IMR-90 (cell line): ENCODE measurements at regions not wholly inside any gene's neighbourhood (a gene's known extent, or its start where the extent isn't known, plus 50 kb on each side); places are given as distances from the start of the nearest gene placed in this dataset.

Experiments used
- ATAC-seq: fragments of 200-7000 bp; cut with Tn5 transposase; 2 replicates; pipeline ENCODE4 v1.9.1; 2020; ENCODE audit warnings: low read depth, mild to moderate bottlenecking, moderate library complexity
- BruUV-seq: library from RNA; stranded (reverse); fragments of 400-500 nt; replicated peaks from 2 replicates; lab custom pipeline; 2021; lab: Mats Ljungman, UMichigan
- CTCF ChIA-PET: fragments of 300-600 bp; formaldehyde crosslinking; extraction: SDS; loops from one replicate; lab custom pipeline; 2021; ENCODE audit warnings: antibody characterized with exemption; lab: Yijun Ruan, JAX
- POLR2A ChIA-PET: fragments of 300-600 bp; sonication (Branson Sonifier 250); formaldehyde crosslinking; loops from one replicate; lab custom pipeline; 2022; ENCODE audit warnings: antibody characterized with exemption; ENCODE audit not compliant: unreplicated experiment; lab: Charles Lee
- DNase-seq: peaks from one replicate; pipeline ENCODE4 v3.0.0; 2013
- H2AFZ ChIP-seq: replicated peaks from 2 replicates; pipeline ENCODE3; 2013; ENCODE audit warnings: low read length, mild to moderate bottlenecking; ENCODE audit not compliant: poor library complexity
- H2AK5ac ChIP-seq: 2 replicates; pipeline ENCODE4 v1.6.1; 2013; ENCODE audit warnings: low read depth, low read length, inconsistent platforms
- H2AK9ac ChIP-seq: replicated peaks from 2 replicates; pipeline ENCODE3; 2013; ENCODE audit warnings: mild to moderate bottlenecking, low read depth, low read length, moderate library complexity; ENCODE audit not compliant: poor library complexity
- H2BK120ac ChIP-seq: 2 replicates; pipeline ENCODE4 v1.6.1; 2013; ENCODE audit warnings: low read depth, low read length, inconsistent platforms
- H2BK15ac ChIP-seq: 3 replicates; pipeline ENCODE4 v1.6.1; 2013; ENCODE audit warnings: low read depth, low read length, inconsistent platforms
- H2BK20ac ChIP-seq: 2 replicates; pipeline ENCODE4 v1.6.1; 2013; ENCODE audit warnings: low read depth, mild to moderate bottlenecking, inconsistent platforms, low read length, moderate library complexity
- H2BK5ac ChIP-seq: 2 replicates; pipeline ENCODE4 v1.6.1; 2013; ENCODE audit warnings: mild to moderate bottlenecking, low read depth, low read length, inconsistent platforms; ENCODE audit not compliant: poor library complexity, severe bottlenecking
- H3K14ac ChIP-seq: replicated peaks from 2 replicates; pipeline ENCODE4 v1.6.1; 2013; ENCODE audit warnings: low read depth, low read length, inconsistent platforms
- H3K18ac ChIP-seq: 2 replicates; pipeline ENCODE4 v1.6.1; 2013; ENCODE audit warnings: low read depth, low read length, control low read depth
- H3K23ac ChIP-seq: 2 replicates; pipeline ENCODE4 v1.6.1; 2013; ENCODE audit warnings: low read depth, low read length, inconsistent platforms
- H3K27ac ChIP-seq: 2 replicates; pipeline ENCODE4 v1.5.1; 2013; ENCODE audit warnings: mild to moderate bottlenecking, control low read depth, low read length; ENCODE audit not compliant: insufficient read depth
- H3K27me3 ChIP-seq: 2 replicates; pipeline ENCODE4 v1.6.1; 2013; ENCODE audit warnings: low read length; ENCODE audit not compliant: control insufficient read depth, insufficient read depth
- H3K36me3 ChIP-seq: 2 replicates; pipeline ENCODE4 v1.6.1; 2013; ENCODE audit warnings: low read length, mixed read lengths; ENCODE audit not compliant: control insufficient read depth, insufficient read depth
- H3K4ac ChIP-seq: 2 replicates; pipeline ENCODE4 v1.6.1; 2013; ENCODE audit warnings: low read depth, low read length, inconsistent platforms
- H3K4me1 ChIP-seq: 2 replicates; pipeline ENCODE4 v1.6.1; 2013; ENCODE audit warnings: low read length, mixed read lengths; ENCODE audit not compliant: control insufficient read depth, insufficient read depth
- H3K4me2 ChIP-seq: 2 replicates; pipeline ENCODE4 v1.6.1; 2013; ENCODE audit warnings: low read depth, mild to moderate bottlenecking, control low read depth, low read length, moderate library complexity
- H3K4me3 ChIP-seq: 2 replicates; pipeline ENCODE4 v1.5.1; 2013; ENCODE audit warnings: low read depth, mild to moderate bottlenecking, control low read depth, low read length, moderate library complexity; ENCODE audit not compliant: insufficient read depth
- H3K56ac ChIP-seq: 2 replicates; pipeline ENCODE4 v1.6.1; 2013; ENCODE audit warnings: low read length, inconsistent platforms; ENCODE audit not compliant: insufficient read depth; ENCODE audit errors: extremely low read depth
- H3K79me1 ChIP-seq, 2 experiments: 2 replicates each; pipeline ENCODE4 v1.6.1; 2013; ENCODE audit warnings: low read length in 2 of 2, inconsistent platforms in 1 of 2, low read depth in 1 of 2
- H3K9ac ChIP-seq: 2 replicates; pipeline ENCODE4 v1.6.1; 2013; ENCODE audit warnings: low read depth, low read length, control low read depth
- H3K9me1 ChIP-seq: 2 replicates; pipeline ENCODE4 v1.6.1; 2013; ENCODE audit warnings: low read length, inconsistent platforms; ENCODE audit not compliant: insufficient read depth
- H3K9me3 ChIP-seq: 2 replicates; pipeline ENCODE4 v1.6.1; 2013; ENCODE audit warnings: low read length; ENCODE audit not compliant: control insufficient read depth, insufficient read depth
- H4K20me1 ChIP-seq: 2 replicates; pipeline ENCODE4 v1.6.1; 2013; ENCODE audit warnings: low read length, inconsistent platforms; ENCODE audit not compliant: insufficient read depth
- H4K5ac ChIP-seq: 2 replicates; pipeline ENCODE4 v1.6.1; 2013; ENCODE audit warnings: mild to moderate bottlenecking, low read depth, low read length, control low read depth
- H4K8ac ChIP-seq, 2 experiments: 2 replicates each; pipeline ENCODE4 v1.6.1; 2013; ENCODE audit warnings: low read depth in 2 of 2, low read length in 2 of 2, control low read depth in 1 of 2, inconsistent platforms in 1 of 2
- H4K91ac ChIP-seq: 2 replicates; pipeline ENCODE4 v1.6.1; 2013; ENCODE audit warnings: low read depth, low read length, inconsistent platforms; ENCODE audit not compliant: insufficient read depth
- BHLHE40 ChIP-seq: fragments of 150-350 bp; IDR thresholded peaks from 2 replicates; pipeline ENCODE4 v1.6.1; 2016; ENCODE audit warnings: mild to moderate bottlenecking, low read depth, low read length
- CEBPB ChIP-seq: IDR thresholded peaks from 2 replicates; pipeline ENCODE4 v1.6.1; 2012; ENCODE audit warnings: low read depth, low read length, improper control_type of control experiment
- FOS ChIP-seq: fragments of 150-350 bp; IDR thresholded peaks from 2 replicates; pipeline ENCODE4 v1.6.1; 2016; ENCODE audit warnings: low read depth, low read length
- MAFK ChIP-seq: IDR thresholded peaks from 2 replicates; pipeline ENCODE4 v1.6.1; 2012; ENCODE audit warnings: low read depth, low read length, improper control_type of control experiment
- MXI1 ChIP-seq: IDR thresholded peaks from 2 replicates; pipeline ENCODE4 v1.6.1; 2012; ENCODE audit warnings: low read depth, mild to moderate bottlenecking, low read length, moderate library complexity, borderline replicate concordance
- NFE2L2 ChIP-seq: fragments of 150-350 bp; IDR thresholded peaks from 2 replicates; pipeline ENCODE4 v1.6.1; 2016; ENCODE audit warnings: low read depth, mild to moderate bottlenecking, low read length
- POLR2A ChIP-seq: IDR thresholded peaks from 2 replicates; pipeline ENCODE4 v1.6.1; 2012; ENCODE audit warnings: mild to moderate bottlenecking, low read depth, low read length
- RAD21 ChIP-seq: IDR thresholded peaks from 2 replicates; pipeline ENCODE4 v1.6.1; 2012; ENCODE audit warnings: low read length, improper control_type of control experiment
- RCOR1 ChIP-seq: IDR thresholded peaks from 2 replicates; pipeline ENCODE4 v1.6.1; 2012; ENCODE audit warnings: mild to moderate bottlenecking, low read length, improper control_type of control experiment; ENCODE audit not compliant: insufficient replicate concordance
- SMC3 ChIP-seq: fragments of 150-350 bp; IDR thresholded peaks from 2 replicates; pipeline ENCODE4 v1.6.1; 2016; ENCODE audit warnings: low read depth, mild to moderate bottlenecking, antibody characterized with exemption, low read length, moderate library complexity
- WGBS, 2 experiments: methylation state at CpG; one replicate each; pipeline versions ENCODE4 v1.1.5 to v1.1.7; 2013; ENCODE audit warnings: missing lambda C conversion rate in 2 of 2; ENCODE audit not compliant: insufficient read length in 1 of 2; ENCODE audit errors: extremely low coverage in 2 of 2; 5-methylcytosine and 5-hydroxymethylcytosine counted together
- dilution Hi-C: fragments of 300-500 bp; cut with HindIII; formaldehyde crosslinking; loops from one replicate; pipeline ENCODE4 v1.14.3; 2018; ENCODE audit warnings: low sequenced_read_pairs; ENCODE audit not compliant: unreplicated experiment
- in situ Hi-C: fragments of 300-500 bp; cut with MboI; formaldehyde crosslinking; loops from 3 replicates; pipeline ENCODE4 v1.14.3; 2019; ENCODE audit warnings: low sequenced_read_pairs, inconsistent platforms, mixed read lengths
- intact Hi-C: fragments of 100-400 bp; cut with micrococcal nuclease; formaldehyde crosslinking; loops from 2 replicates; pipeline ENCODE4 v1.10.0; 2022
- TF ChIP-seq, protein P1 (sequence below): conservative IDR thresholded peaks from 2 replicates; pipeline ENCODE4 v1.5.1; 2012; ENCODE audit warnings: mild to moderate bottlenecking, low read depth, low read length, improper control_type of control experiment
- TF ChIP-seq, protein P2 (sequence below): fragments of 150-350 bp; IDR thresholded peaks from 2 replicates; pipeline ENCODE4 v1.6.1; 2016; ENCODE audit warnings: low read depth, mild to moderate bottlenecking, low read length, moderate library complexity, borderline replicate concordance

DNA sequence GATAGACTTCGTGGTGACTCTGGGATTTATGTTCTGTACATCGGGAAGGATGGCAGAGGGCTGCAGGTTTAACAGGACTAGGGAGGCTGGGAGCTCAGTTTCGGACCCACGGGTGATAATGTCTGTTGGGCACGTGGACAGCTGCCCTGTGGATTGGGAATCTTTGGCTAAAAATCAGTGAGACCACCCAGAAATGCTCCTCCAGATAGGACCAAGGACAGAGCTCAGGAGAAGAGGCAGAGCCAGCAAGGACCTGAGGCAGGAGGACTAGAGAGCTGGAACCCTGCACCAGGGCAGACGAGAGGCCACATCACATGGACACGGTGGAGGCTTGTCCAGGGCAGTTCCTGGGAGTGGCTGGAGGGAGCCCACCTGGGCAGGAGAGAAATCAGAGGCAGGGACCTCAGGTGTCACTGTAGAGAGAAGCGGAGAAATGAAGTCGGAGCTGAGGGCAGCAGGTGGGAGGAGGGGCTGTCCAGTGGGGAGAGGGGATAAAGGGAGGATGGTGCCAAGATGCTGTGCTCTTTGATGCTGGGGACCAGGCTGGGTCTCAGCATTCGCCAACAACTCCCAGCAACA, 79.2 kb downstream of the CPZ start:
- H3K18ac ChIP-seq, result no peak overlapping the region
- no peak overlapping the region for H2AK9ac ChIP-seq
- no peak overlapping the region for H3K4me2 ChIP-seq
- in situ Hi-C loops, result no loop called here
- ATAC-seq (no peak), DNase-seq (no peak)
- H4K20me1 ChIP-seq, result no peaks in the 10 kb centered on the region
- no peaks in the 10 kb centered on the region for H3K9me1 ChIP-seq
- TF ChIP-seq CEBPB (no peak), MXI1 (no peak), FOS (no peak), RCOR1 (no peak), BHLHE40 (no peak), SMC3 (no peak), POLR2A (no peak), NFE2L2 (no peak), RAD21 (no peak), MAFK (no peak)
- TF ChIP-seq, protein P1, sequence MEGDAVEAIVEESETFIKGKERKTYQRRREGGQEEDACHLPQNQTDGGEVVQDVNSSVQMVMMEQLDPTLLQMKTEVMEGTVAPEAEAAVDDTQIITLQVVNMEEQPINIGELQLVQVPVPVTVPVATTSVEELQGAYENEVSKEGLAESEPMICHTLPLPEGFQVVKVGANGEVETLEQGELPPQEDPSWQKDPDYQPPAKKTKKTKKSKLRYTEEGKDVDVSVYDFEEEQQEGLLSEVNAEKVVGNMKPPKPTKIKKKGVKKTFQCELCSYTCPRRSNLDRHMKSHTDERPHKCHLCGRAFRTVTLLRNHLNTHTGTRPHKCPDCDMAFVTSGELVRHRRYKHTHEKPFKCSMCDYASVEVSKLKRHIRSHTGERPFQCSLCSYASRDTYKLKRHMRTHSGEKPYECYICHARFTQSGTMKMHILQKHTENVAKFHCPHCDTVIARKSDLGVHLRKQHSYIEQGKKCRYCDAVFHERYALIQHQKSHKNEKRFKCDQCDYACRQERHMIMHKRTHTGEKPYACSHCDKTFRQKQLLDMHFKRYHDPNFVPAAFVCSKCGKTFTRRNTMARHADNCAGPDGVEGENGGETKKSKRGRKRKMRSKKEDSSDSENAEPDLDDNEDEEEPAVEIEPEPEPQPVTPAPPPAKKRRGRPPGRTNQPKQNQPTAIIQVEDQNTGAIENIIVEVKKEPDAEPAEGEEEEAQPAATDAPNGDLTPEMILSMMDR, result no peak
- TF ChIP-seq, protein P2, sequence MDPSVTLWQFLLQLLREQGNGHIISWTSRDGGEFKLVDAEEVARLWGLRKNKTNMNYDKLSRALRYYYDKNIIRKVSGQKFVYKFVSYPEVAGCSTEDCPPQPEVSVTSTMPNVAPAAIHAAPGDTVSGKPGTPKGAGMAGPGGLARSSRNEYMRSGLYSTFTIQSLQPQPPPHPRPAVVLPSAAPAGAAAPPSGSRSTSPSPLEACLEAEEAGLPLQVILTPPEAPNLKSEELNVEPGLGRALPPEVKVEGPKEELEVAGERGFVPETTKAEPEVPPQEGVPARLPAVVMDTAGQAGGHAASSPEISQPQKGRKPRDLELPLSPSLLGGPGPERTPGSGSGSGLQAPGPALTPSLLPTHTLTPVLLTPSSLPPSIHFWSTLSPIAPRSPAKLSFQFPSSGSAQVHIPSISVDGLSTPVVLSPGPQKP, result no peak
- H2AFZ ChIP-seq, result no peak overlapping the region
- no peak overlapping the region for H3K4me3 ChIP-seq
- H4K91ac ChIP-seq, result no peak overlapping the region
- no peak overlapping the region for H3K4ac ChIP-seq
- H3K9me3 ChIP-seq, result no peaks in the 10 kb centered on the region
- ChIA-PET POLR2A (no interaction called here), CTCF (interaction anchor here (0.8 kb wide), 1 partner anchor 268 kb away, joined by 3 read pairs; no protein-coding TSS in a partner anchor)
- no peaks in the 10 kb centered on the region for H3K36me3 ChIP-seq
- H2AK5ac ChIP-seq, result no peak overlapping the region
- no peak overlapping the region for H3K27ac ChIP-seq
- no peak overlapping the region for H3K56ac ChIP-seq
- no peaks in the 10 kb centered on the region for H3K4me1 ChIP-seq
- H3K23ac ChIP-seq, result no peak overlapping the region
- intact Hi-C loops, result no loop called here
- no peak overlapping the region for H2BK120ac ChIP-seq
- H4K5ac ChIP-seq, result no peak overlapping the region
- no peak overlapping the region for H4K8ac ChIP-seq
- 13% methylated on average over 4 of the region's 10 CpGs; no CpG with 5 or more reads in 1 of the 2 experiments for WGBS, 2 experiments
- BruUV-seq, result no TSS peak
- no peak overlapping the region for H2BK15ac ChIP-seq
- H3K27me3 ChIP-seq, result no peaks in the 10 kb centered on the region
- no peak overlapping the region for H2BK5ac ChIP-seq
- no peaks in the 10 kb centered on the region for H3K79me1 ChIP-seq
- no peak overlapping the region for H2BK20ac ChIP-seq
- no peak overlapping the region for H3K9ac ChIP-seq
- dilution Hi-C loops, result no loop called here
- H3K14ac ChIP-seq, result no peak overlapping the region
